ENCODE measurements at regions not wholly inside any gene's neighbourhood (a gene's known extent, or its start where the extent isn't known, plus 50 kb on each side); places are given as distances from the start of the nearest gene placed in this dataset.

DNA sequence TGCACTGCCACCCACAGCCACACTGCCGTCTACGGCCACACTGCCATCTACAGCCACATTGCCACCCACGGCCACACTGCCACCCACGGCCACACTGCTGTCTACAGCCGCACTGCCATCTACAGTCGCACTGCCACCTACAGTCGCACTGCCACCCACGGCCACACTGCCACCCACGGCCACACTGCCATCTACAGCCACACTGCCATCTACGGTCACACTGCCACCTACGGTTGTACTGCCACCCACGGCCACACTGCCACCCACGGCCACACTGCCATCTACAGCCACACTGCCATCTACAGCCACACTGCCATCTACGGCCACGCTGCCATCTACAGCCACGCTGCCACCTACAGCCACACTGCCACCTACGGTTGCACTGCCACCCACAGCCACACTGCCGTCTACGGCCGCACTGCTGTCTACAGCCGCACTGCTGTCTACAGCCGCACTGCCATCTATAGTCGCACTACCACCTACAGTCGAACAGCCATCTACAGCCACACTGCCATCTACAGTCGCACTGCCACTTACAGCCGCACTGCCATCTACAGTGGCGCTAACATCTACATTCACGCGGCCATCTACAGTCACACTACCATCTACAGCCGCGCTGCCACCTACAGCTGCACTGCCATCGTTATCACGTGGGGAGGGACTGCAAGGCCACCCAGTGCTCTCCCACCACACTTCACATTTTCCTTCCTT lies 154.6 kb upstream of the AFDN start:
- Mint-ChIP-seq H3K4me3 (ENCODE audit: low read depth) (no peak overlapping the region), H3K27me3 (ENCODE audit: low read depth) (peaks cover 19% of the 10 kb centered on the region), H3K4me1 (ENCODE audit: low read depth) (no peaks in the 10 kb centered on the region), H3K27ac (no peak overlapping the region), H3K9me3 (peaks cover 20% of the 10 kb centered on the region), H3K36me3 (ENCODE audit: low read depth) (no peaks in the 10 kb centered on the region)
- DNase-seq (ENCODE audit: low spot score) = no peak
- intact Hi-C loops (cut with micrococcal nuclease) = no loop called here

DNA sequence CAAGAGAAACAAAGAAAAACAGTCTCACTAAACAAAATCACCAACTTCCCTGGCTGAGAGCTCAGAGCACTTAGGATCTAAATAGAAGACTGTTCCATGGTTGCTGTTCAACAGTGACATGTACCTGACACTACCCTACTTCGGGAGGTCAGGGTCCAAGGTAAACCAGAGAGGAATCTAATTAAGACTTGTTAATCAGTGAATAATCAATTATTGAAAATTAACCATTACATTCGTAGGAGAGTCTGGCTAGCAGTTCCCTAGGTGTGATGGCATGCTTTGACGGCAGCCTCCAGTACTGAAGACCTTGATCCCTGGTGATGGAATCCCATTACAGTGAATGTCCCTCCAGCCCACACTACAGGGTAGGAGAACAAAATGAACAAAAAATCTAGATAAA lies 154.0 kb upstream of the AFDN start:
- no peak for DNase-seq (ENCODE audit: low spot score)
- H3K27me3 Mint-ChIP-seq (ENCODE audit: low read depth) = peaks cover 24% of the 10 kb centered on the region
- no peaks in the 10 kb centered on the region for H3K36me3 Mint-ChIP-seq (ENCODE audit: low read depth)
- no peaks in the 10 kb centered on the region for H3K4me1 Mint-ChIP-seq (ENCODE audit: low read depth)
- intact Hi-C loops (cut with micrococcal nuclease) = no loop called here
- H3K9me3 Mint-ChIP-seq = peaks cover 20% of the 10 kb centered on the region
- no peak overlapping the region for H3K4me3 Mint-ChIP-seq (ENCODE audit: low read depth)
- no peak overlapping the region for H3K27ac Mint-ChIP-seq

DNA sequence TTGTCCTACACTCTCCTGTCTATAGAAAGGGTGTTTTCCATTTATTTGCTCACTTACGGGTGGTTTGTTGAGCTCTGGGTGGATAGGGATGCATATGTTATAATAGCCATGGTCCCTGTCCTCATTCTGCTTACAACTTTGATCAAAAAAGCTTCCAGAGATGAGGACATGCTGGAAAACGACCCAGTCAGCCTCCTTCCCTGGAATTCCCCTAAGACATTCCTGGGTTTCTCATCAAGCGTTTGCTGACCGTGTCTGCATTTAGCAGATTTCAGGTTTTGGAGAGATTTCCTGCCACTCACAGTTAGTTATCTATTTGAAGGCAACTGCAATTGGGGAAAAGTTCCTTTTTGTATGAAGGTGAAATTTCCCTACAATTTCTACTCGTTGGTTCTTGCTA lies 152.8 kb upstream of the AFDN start:
- Mint-ChIP-seq H3K27ac (no peak overlapping the region), H3K27me3 (ENCODE audit: low read depth) (peaks cover 35% of the 10 kb centered on the region), H3K4me1 (ENCODE audit: low read depth) (no peaks in the 10 kb centered on the region), H3K36me3 (ENCODE audit: low read depth) (no peaks in the 10 kb centered on the region), H3K4me3 (ENCODE audit: low read depth) (no peak overlapping the region), H3K9me3 (peaks cover 20% of the 10 kb centered on the region)
- intact Hi-C loops (cut with micrococcal nuclease) = no loop called here
- no peak for DNase-seq (ENCODE audit: low spot score)

DNA sequence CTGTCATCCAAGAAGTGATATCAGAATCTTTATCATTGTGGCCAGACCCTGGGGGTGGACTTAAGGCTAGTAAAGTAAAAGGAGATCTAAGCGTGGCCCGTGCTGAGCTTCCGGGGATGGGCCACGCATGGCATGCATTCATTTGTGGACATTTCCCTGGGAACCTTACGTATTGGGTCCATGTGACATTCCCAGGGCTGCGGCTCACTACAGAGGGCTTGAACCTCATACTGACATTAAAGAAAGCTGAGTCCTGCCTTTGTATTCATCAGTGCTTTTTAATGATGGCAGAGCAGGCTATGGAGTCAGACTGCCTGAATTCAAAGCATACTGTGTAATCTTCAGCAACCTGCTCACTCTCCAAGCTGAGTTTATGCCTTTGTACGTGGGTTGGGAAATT lies 152.2 kb upstream of the AFDN start:
- Mint-ChIP-seq H3K4me1 (ENCODE audit: low read depth) (no peaks in the 10 kb centered on the region), H3K36me3 (ENCODE audit: low read depth) (no peaks in the 10 kb centered on the region), H3K27me3 (ENCODE audit: low read depth) (peaks cover 40% of the 10 kb centered on the region), H3K9me3 (peaks cover 20% of the 10 kb centered on the region), H3K4me3 (ENCODE audit: low read depth) (no peak overlapping the region), H3K27ac (no peak overlapping the region)
- no peak for DNase-seq (ENCODE audit: low spot score)
- intact Hi-C loops (cut with micrococcal nuclease) = no loop called here

DNA sequence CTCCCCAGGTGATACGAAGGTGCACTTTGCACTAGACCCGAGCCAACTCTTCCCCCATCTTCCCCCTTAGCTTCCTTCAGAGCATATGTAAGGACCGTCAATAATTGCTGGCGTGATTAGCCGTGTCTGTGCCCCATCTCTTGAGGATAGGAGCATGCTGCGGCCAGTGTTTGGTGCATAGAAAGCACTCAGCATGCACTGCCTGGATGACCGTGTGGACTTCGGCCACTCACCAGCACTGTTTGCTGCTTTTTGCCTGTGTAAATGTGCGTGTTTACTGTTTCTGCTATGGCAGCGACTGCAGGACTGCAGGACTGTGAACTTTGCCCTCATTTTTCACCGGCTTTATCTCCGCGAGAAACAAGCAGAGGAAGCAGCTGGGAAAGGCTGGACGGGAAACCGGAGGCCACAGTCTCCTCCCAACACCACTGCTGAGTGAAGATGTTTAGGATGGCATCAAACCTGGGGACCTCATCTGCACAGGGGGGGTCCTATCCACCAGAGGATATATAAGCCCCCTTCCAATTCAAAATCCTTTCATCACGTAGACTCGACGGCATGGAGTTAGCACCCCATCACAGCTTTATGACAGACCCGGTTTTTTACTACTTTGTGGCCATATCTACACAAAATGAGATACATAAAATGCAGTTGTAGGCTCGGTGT lies 150.6 kb upstream of the AFDN start:
- no peak for DNase-seq (ENCODE audit: low spot score)
- no peak overlapping the region for H3K27ac Mint-ChIP-seq
- peaks cover 55% of the 10 kb centered on the region for H3K27me3 Mint-ChIP-seq (ENCODE audit: low read depth)

DNA sequence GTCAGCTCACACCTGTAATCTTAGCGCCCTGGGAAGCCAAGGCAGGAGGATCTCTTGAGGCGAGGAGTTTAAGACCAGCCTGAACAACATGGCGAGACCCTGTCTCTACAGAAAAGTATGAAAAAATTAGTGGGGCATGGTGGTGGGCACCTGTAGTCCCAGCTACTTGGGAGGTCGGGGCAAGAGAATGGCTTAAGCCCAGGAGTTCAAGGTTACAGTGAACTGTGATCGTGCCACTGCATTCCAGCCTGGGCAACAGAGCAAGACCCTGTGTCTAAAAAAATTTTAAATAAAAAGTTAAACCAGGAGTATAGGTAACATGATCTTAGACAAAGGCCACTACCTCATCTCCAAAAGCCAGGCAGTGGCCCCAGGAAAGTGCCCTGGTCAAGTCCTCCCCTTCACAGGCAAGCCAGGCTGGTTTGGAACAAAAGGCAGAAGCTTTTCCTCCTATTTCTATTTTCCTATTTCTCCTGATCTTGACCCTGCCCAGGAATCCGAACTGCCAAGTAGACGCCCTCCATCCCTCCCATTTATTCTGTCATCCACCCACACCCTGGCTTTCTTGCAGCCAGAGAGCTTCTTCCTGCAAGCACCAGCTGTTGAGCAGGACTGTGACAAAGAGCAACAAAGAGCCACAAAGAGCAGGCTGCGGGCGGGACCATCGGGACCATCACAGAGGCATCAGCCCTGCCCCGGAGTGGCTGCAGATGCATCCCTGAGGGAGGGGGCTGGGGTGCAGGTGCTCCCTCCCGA lies 149.9 kb upstream of the AFDN start:
- peaks cover 13% of the 10 kb centered on the region for H3K9me3 Mint-ChIP-seq
- H3K27ac Mint-ChIP-seq = no peak overlapping the region
- peaks cover 61% of the 10 kb centered on the region for H3K27me3 Mint-ChIP-seq (ENCODE audit: low read depth)
- no peaks in the 10 kb centered on the region for H3K36me3 Mint-ChIP-seq (ENCODE audit: low read depth)
- intact Hi-C loops (cut with micrococcal nuclease) = no loop called here
- no peaks in the 10 kb centered on the region for H3K4me1 Mint-ChIP-seq (ENCODE audit: low read depth)
- H3K4me3 Mint-ChIP-seq (ENCODE audit: low read depth) = no peak overlapping the region
- no peak for DNase-seq (ENCODE audit: low spot score)

More for the DNA sequence above, 150.6 kb upstream of the AFDN start:
- H3K36me3 Mint-ChIP-seq (ENCODE audit: low read depth) = no peaks in the 10 kb centered on the region
- no peaks in the 10 kb centered on the region for H3K4me1 Mint-ChIP-seq (ENCODE audit: low read depth)
- intact Hi-C loops (cut with micrococcal nuclease) = no loop called here
- H3K4me3 Mint-ChIP-seq (ENCODE audit: low read depth) = no peak overlapping the region
- peaks cover 20% of the 10 kb centered on the region for H3K9me3 Mint-ChIP-seq

DNA sequence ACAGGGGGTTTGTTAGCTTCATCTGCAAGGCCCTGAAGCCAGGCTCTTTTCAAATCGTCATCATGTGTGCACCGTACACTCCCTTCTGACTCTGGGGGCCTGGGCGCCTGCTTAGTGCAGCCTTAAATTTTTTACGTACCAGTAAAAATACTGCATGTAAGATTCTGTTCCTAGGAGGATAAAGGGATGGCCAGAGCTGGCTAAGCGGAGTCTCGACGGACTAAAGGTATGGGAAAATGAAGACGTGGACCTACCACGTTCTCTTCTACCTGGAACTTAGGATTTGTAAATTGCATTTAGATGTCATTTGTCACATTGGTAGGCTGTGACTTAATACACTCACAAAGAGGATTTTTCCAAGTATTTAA lies 149.3 kb upstream of the AFDN start:
- DNase-seq (ENCODE audit: low spot score) = no peak
- H3K4me1 Mint-ChIP-seq (ENCODE audit: low read depth) = no peaks in the 10 kb centered on the region
- H3K9me3 Mint-ChIP-seq = peaks cover 7% of the 10 kb centered on the region
- no peaks in the 10 kb centered on the region for H3K36me3 Mint-ChIP-seq (ENCODE audit: low read depth)
- H3K27me3 Mint-ChIP-seq (ENCODE audit: low read depth) = peaks cover 63% of the 10 kb centered on the region
- H3K4me3 Mint-ChIP-seq (ENCODE audit: low read depth) = no peak overlapping the region
- intact Hi-C loops (cut with micrococcal nuclease) = no loop called here
- no peak overlapping the region for H3K27ac Mint-ChIP-seq

DNA sequence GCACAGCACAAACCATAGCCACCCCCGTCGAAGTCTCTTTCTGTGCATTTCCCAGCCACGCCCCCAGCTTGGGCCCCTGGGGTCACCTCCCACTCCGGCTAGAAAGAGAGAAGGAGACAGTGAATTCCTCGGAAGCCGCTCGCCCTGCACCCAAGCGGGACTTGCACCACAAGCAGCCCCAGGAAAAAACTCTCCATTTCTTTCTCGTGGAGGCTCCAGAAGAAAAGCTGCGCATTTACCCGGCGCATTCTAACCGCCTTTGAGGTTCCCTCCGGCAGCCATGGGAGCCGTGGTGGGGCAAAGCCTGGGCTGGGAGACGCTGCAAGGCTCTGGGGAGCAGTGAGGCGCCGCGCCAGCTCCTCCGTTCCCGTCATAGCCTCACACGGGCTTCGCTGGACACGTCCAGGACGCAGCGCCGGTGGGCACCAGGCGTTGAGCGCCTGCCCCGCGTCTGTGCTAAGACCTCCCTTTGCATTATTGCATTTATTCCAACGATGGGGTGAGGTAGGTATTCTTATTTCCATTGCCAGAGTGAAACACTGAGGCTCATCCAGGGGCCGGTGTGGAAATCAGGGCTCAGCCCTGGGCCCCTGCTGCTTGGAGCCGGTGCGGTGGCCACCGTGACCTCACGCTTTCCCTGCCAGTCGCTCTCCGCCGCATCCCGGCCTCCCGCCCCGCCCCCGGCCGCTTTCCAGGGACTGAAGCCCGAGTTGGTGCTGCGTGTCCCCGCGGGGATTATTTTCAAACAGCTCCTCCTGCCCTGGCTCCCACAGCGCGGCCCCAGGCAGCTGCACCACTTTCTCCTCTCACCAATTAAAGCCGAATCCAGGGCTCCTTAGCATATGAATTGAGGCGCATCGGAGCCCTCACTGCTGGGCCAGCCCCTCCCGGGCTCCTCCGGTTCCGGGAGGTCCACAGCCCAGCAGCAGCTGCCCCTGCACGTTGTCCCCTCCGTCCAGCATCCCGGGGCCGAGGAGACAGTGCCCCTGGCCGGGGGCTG lies 148.3 kb upstream of the AFDN start:
- H3K4me1 Mint-ChIP-seq (ENCODE audit: low read depth) = no peaks in the 10 kb centered on the region
- peaks cover 65% of the 10 kb centered on the region for H3K27me3 Mint-ChIP-seq (ENCODE audit: low read depth)
- no peaks in the 10 kb centered on the region for H3K9me3 Mint-ChIP-seq
- no peaks in the 10 kb centered on the region for H3K36me3 Mint-ChIP-seq (ENCODE audit: low read depth)
- no peak overlapping the region for H3K4me3 Mint-ChIP-seq (ENCODE audit: low read depth)
- H3K27ac Mint-ChIP-seq = no peak overlapping the region
- intact Hi-C loops (cut with micrococcal nuclease) = no loop called here
- no peak for DNase-seq (ENCODE audit: low spot score)

DNA sequence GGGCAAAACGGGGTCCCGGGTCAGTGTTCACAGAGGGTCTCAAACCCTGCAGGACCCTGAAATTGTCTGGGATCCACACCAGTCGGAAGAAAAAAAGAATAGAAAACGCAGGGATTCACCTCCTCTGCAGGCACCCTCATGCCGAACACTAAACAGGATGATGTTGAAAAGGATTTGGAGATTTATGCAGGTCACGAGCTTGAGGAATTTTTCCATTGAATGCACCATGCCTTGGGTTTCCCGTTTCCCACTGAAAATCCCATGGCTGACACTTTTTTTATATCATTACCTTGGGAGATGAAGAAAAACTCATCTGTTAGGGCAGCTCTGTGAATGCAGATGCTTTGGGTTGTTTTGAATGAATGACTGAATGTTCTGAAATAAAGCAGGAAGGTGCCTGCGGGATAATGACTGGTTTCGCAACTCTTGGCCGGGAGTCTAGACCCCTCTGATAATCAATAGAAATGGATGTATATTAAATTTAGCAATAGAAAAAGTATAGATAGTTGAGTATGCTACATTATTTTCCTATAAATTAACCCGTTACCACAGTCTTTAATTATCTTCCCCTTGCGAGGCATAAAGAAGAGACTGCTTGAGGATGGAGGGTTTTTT lies 147.5 kb upstream of the AFDN start:
- intact Hi-C loops (cut with micrococcal nuclease) = no loop called here
- DNase-seq (ENCODE audit: low spot score) = no peak
- Mint-ChIP-seq H3K27ac (no peak overlapping the region), H3K27me3 (ENCODE audit: low read depth) (peaks cover 71% of the 10 kb centered on the region), H3K9me3 (no peaks in the 10 kb centered on the region), H3K36me3 (ENCODE audit: low read depth) (no peaks in the 10 kb centered on the region), H3K4me3 (ENCODE audit: low read depth) (no peak overlapping the region), H3K4me1 (ENCODE audit: low read depth) (no peaks in the 10 kb centered on the region)

DNA sequence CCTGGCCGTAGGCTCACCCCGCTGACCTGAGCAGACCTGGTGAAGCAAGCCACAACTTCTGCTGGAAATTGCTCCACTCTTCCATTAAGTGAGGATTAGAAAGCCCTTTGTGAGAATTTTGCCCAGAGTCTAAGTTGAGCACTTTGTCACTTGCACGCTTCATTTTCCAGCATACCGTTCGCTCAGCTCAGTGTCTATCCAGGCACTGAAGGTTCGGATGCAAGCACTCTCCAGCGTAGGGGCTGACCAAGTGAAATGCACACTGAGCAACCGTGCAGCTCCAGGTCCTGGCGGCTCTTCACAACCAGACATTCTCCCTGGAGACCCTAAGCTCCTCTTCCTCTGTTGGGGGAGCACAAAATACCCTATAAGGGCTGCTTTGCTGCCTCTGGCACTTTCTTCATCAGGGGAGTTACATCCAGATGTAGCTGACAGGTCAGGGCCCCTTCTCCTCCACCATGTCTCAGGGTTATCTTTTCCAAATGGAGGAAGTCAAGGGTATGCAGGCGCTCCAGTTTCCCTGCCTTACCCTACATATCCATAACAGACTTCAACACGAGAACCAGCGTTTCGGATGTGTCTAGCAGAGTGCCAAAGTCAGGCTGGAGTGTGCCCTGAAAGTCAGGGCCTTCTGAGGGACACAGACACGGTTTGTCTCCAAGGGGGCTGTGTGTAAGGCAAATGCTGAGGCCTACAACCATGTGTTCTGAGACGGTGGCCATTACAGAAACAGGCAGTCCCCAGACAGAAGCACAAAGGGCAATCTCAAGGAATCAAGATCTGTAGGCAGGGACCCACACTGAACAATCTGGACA lies 146.7 kb upstream of the AFDN start:
- no peaks in the 10 kb centered on the region for H3K9me3 Mint-ChIP-seq
- DNase-seq (ENCODE audit: low spot score) = no peak
- H3K27ac Mint-ChIP-seq = no peak overlapping the region
- intact Hi-C loops (cut with micrococcal nuclease) = no loop called here
- no peak overlapping the region for H3K4me3 Mint-ChIP-seq (ENCODE audit: low read depth)
- no peaks in the 10 kb centered on the region for H3K4me1 Mint-ChIP-seq (ENCODE audit: low read depth)
- no peaks in the 10 kb centered on the region for H3K36me3 Mint-ChIP-seq (ENCODE audit: low read depth)
- H3K27me3 Mint-ChIP-seq (ENCODE audit: low read depth) = peaks cover 73% of the 10 kb centered on the region

DNA sequence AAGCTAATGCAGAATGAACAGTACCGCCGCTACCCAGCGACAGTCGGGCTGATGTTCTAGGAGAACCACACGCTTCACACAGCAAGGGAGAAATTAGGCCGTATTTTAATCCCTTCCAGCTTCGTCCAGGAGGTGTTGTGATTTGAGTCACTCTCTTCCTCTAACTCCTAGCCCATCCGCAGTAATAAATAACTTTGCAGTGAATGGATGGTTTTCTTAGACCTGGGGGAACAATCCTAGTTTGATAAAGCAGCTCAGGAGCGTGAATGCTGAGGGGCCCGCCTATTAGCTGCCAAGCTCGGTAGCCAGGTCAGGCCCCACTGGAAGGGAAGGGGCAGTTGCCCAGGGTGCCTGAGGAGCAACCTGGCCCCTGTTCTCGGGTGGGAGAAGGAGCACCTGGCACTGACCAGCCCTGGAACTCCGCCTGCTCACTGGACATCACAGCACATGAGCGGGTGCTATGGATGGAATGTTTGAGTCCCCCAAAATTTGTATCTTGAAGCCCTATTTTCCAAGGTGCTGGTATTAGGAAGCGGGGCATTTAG lies 146.0 kb upstream of the AFDN start:
- no peak overlapping the region for H3K4me3 Mint-ChIP-seq (ENCODE audit: low read depth)
- peaks cover 76% of the 10 kb centered on the region for H3K27me3 Mint-ChIP-seq (ENCODE audit: low read depth)
- no peaks in the 10 kb centered on the region for H3K9me3 Mint-ChIP-seq
- no peak overlapping the region for H3K27ac Mint-ChIP-seq
- H3K36me3 Mint-ChIP-seq (ENCODE audit: low read depth) = no peaks in the 10 kb centered on the region
- DNase-seq (ENCODE audit: low spot score) = no peak
- intact Hi-C loops (cut with micrococcal nuclease) = no loop called here
- no peaks in the 10 kb centered on the region for H3K4me1 Mint-ChIP-seq (ENCODE audit: low read depth)

Data from activated T-helper 2 cell treated with anti-CD3 and anti-CD28 coated beads, Interferon-gamma antibody, Interleukin-2, Interleukin-4, amounts not matched to agents 10 μg/mL and 5 μg/mL and 100 μg/mL, durations not matched to agents 14 hours and 24 hours and 36 hours (primary cell).